ENCODE measurements at regions not wholly inside any gene's neighbourhood (a gene's known extent, or its start where the extent isn't known, plus 50 kb on each side); places are given as distances from the start of the nearest gene placed in this dataset.

- TF ChIP-seq PATZ1 (tag by site-specific recombination; IDR thresholded peaks at IDR 0.05) (no peak), REST (tag by site-specific recombination; IDR thresholded peaks at IDR 0.05) (no peak), CTCF (tag by site-specific recombination; IDR thresholded peaks at IDR 0.05) (no peak), ZNF324 (tag by site-specific recombination; IDR thresholded peaks at IDR 0.05) (no peak), ZNF274 (IDR thresholded peaks at IDR 0.05; ENCODE audit: low read length) (no peak), ZNF274 (tag by site-specific recombination; IDR thresholded peaks at IDR 0.05; ENCODE audit: borderline replicate concordance) (no peak), ZFP37 (tag by site-specific recombination; IDR thresholded peaks at IDR 0.05) (no peak), ZBTB49 (tag by site-specific recombination; IDR thresholded peaks at IDR 0.05; ENCODE audit: low read depth) (no peak), ZNF391 (tag by site-specific recombination; IDR thresholded peaks at IDR 0.05; ENCODE audit: borderline replicate concordance, low read depth) (no peak), ZNF239 (tag by site-specific recombination; IDR thresholded peaks at IDR 0.05) (no peak), ZBTB7A (tag by site-specific recombination; IDR thresholded peaks at IDR 0.05; ENCODE audit: low read depth) (no peak)
Measured at GRCh38 chr17:13113821-13114525, 96.1 kb upstream of the ELAC2 start.
